Mesenchymal stem cell (in vitro differentiated cells and primary cell): ENCODE measurements at regions not wholly inside any gene's neighbourhood (a gene's known extent, or its start where the extent isn't known, plus 50 kb on each side); places are given as distances from the start of the nearest gene placed in this dataset.

Experiments used
- DNase-seq: peaks from one replicate; pipeline ENCODE4 v3.0.0-alpha.2; 2013
- H2AFZ ChIP-seq: one replicate; pipeline ENCODE4 v1.6.1; 2013; ENCODE audit warnings: low read depth, mild to moderate bottlenecking, control low read depth, inconsistent platforms, low read length, moderate library complexity
- H2AK5ac ChIP-seq: 2 replicates; pipeline ENCODE4 v1.6.1; 2013; ENCODE audit warnings: low read length, moderate library complexity, mild to moderate bottlenecking, inconsistent platforms; ENCODE audit not compliant: severe bottlenecking
- H2BK120ac ChIP-seq: one replicate; pipeline ENCODE4 v1.6.1; 2013; ENCODE audit warnings: low read depth, mild to moderate bottlenecking, inconsistent platforms, low read length, moderate library complexity
- H2BK12ac ChIP-seq, 2 experiments: one replicate each; pipeline ENCODE4 v1.6.1; 2013; ENCODE audit warnings: inconsistent platforms in 2 of 2, low read length in 2 of 2, mild to moderate bottlenecking in 2 of 2, moderate library complexity in 2 of 2, control low read depth in 1 of 2
- H2BK15ac ChIP-seq: one replicate; pipeline ENCODE4 v1.6.1; 2013; ENCODE audit warnings: mild to moderate bottlenecking, low read depth, inconsistent platforms; ENCODE audit not compliant: poor library complexity, severe bottlenecking
- H2BK5ac ChIP-seq: 2 replicates; pipeline ENCODE4 v1.6.1; 2013; ENCODE audit warnings: low read depth, mild to moderate bottlenecking, low read length, control low read depth, inconsistent platforms; ENCODE audit not compliant: poor library complexity, severe bottlenecking
- H3K14ac ChIP-seq, 2 experiments: one replicate each; pipeline ENCODE4 v1.6.1; 2013; ENCODE audit warnings: inconsistent platforms in 2 of 2, low read length in 2 of 2, control low read depth in 1 of 2, mild to moderate bottlenecking in 1 of 2, moderate library complexity in 1 of 2
- H3K18ac ChIP-seq, 2 experiments: one replicate each; pipeline ENCODE4 v1.6.1; 2013; ENCODE audit warnings: inconsistent platforms in 2 of 2, low read length in 2 of 2, control low read depth in 1 of 2, low read depth in 1 of 2, mild to moderate bottlenecking in 1 of 2
- H3K23ac ChIP-seq, 2 experiments: one replicate each; pipeline ENCODE4 v1.6.1; 2013; ENCODE audit warnings: inconsistent platforms in 2 of 2, low read length in 2 of 2, mild to moderate bottlenecking in 2 of 2, moderate library complexity in 2 of 2, control low read depth in 1 of 2
- H3K27ac ChIP-seq: 2 replicates; pipeline ENCODE4 v1.5.1; 2013; ENCODE audit warnings: mild to moderate bottlenecking, moderate library complexity, low read length, control low read depth, inconsistent platforms; ENCODE audit not compliant: poor library complexity, severe bottlenecking
- H3K27me3 ChIP-seq, 2 experiments: 2 replicates each; pipeline versions ENCODE4 v1.6.1 to v1.7.0; 2013; ENCODE audit warnings: low read length in 2 of 2, mild to moderate bottlenecking in 2 of 2, moderate library complexity in 2 of 2, control low read depth in 1 of 2, inconsistent platforms in 1 of 2; ENCODE audit not compliant: control insufficient read depth in 1 of 2, insufficient read depth in 1 of 2
- H3K36me3 ChIP-seq, 2 experiments: 2 replicates each; pipeline versions ENCODE4 v1.6.1 to v1.7.0; 2013; ENCODE audit warnings: low read length in 2 of 2, control low read depth in 1 of 2, inconsistent platforms in 1 of 2, low read depth in 1 of 2, mild to moderate bottlenecking in 1 of 2; ENCODE audit not compliant: insufficient read depth in 2 of 2, control insufficient read depth in 1 of 2
- H3K4ac ChIP-seq, 2 experiments: one replicate each; pipeline ENCODE4 v1.6.1; 2013; ENCODE audit warnings: inconsistent platforms in 2 of 2, low read length in 2 of 2, mild to moderate bottlenecking in 2 of 2, moderate library complexity in 2 of 2, control low read depth in 1 of 2, low read depth in 1 of 2
- H3K4me1 ChIP-seq: 2 replicates; pipeline ENCODE4 v1.6.1; 2013; ENCODE audit warnings: low read depth, low read length, control low read depth; ENCODE audit not compliant: control insufficient read depth, insufficient read depth
- H3K4me2 ChIP-seq: 2 replicates; pipeline ENCODE4 v1.6.1; 2013; ENCODE audit warnings: low read length, mild to moderate bottlenecking, inconsistent platforms; ENCODE audit not compliant: poor library complexity, severe bottlenecking
- H3K4me3 ChIP-seq, 2 experiments: 2 replicates each; pipeline versions ENCODE4 v1.5.1 to v1.7.0; 2013; ENCODE audit warnings: low read length in 2 of 2, mild to moderate bottlenecking in 2 of 2, control low read depth in 1 of 2, low read depth in 1 of 2; ENCODE audit not compliant: insufficient read depth in 1 of 2
- H3K79me1 ChIP-seq: replicated peaks from 2 replicates; pipeline ENCODE4 v1.6.1; 2013; ENCODE audit warnings: mild to moderate bottlenecking, control low read depth, low read length, inconsistent platforms; ENCODE audit not compliant: poor library complexity, severe bottlenecking
- H3K9ac ChIP-seq: 2 replicates; pipeline ENCODE4 v1.7.0; 2013; ENCODE audit warnings: mild to moderate bottlenecking, low read length, moderate library complexity
- H3K9me3 ChIP-seq: 2 replicates; pipeline ENCODE4 v1.7.0; 2013; ENCODE audit warnings: mild to moderate bottlenecking, low read length; ENCODE audit not compliant: control insufficient read depth
- H4K8ac ChIP-seq: one replicate; pipeline ENCODE4 v1.6.1; 2013; ENCODE audit warnings: inconsistent platforms, mild to moderate bottlenecking, low read length, moderate library complexity
- H4K91ac ChIP-seq: one replicate; pipeline ENCODE4 v1.6.1; 2013; ENCODE audit warnings: mild to moderate bottlenecking, low read length, inconsistent platforms
- WGBS: methylation state at CpG from one replicate; pipeline ENCODE4 v1.1.7; 2013; ENCODE audit warnings: mixed read lengths; 5-methylcytosine and 5-hydroxymethylcytosine counted together

GRCh38 chr9:87309236-87309635 lies 188.4 kb upstream of the DAPK1 start:
- Histone ChIP-seq H3K9me3 (peaks cover 3% of the 10 kb centered on the region), H2BK120ac (no peak overlapping the region), H3K4me2 (no peak overlapping the region), H2AFZ (no peak overlapping the region), H3K4ac (no peak overlapping the region), H3K23ac (no peak overlapping the region), H3K36me3 (no peaks in the 10 kb centered on the region), H3K4me3 (no peak overlapping the region), H2BK5ac (no peak overlapping the region), H4K91ac (no peak overlapping the region), H3K14ac (peak overlapping the region in 1 of 2 experiments; percentile 74), H2BK15ac (no peak overlapping the region), H2BK12ac (no peak overlapping the region), H3K27ac (no peak overlapping the region), H3K79me1 (no peaks in the 10 kb centered on the region), H3K18ac (no peak overlapping the region), H3K9ac (no peak overlapping the region), H3K27me3 (no peaks in the 10 kb centered on the region), H2AK5ac (no peak overlapping the region), H4K8ac (no peak overlapping the region), H3K4me1 (no peaks in the 10 kb centered on the region)
- DNase-seq = peak; percentile 38
- WGBS = 66% methylated on average over 5 of the region's 6 CpGs

GRCh38 chr9:87310827-87311523 lies 186.7 kb upstream of the DAPK1 start:
- H3K79me1 ChIP-seq = no peaks in the 10 kb centered on the region
- no peaks in the 10 kb centered on the region for H3K36me3 ChIP-seq
- no peak for DNase-seq
- H2AK5ac ChIP-seq = no peak overlapping the region
- no peak overlapping the region for H4K8ac ChIP-seq
- H4K91ac ChIP-seq = no peak overlapping the region
- WGBS = 99% methylated on average over 3 of the region's 4 CpGs
- H3K18ac ChIP-seq = no peak overlapping the region
- H3K9ac ChIP-seq = no peak overlapping the region
- H3K27me3 ChIP-seq = no peaks in the 10 kb centered on the region
- no peak overlapping the region for H2BK5ac ChIP-seq
- no peak overlapping the region for H3K23ac ChIP-seq
- no peak overlapping the region for H2BK120ac ChIP-seq
- H2BK15ac ChIP-seq = no peak overlapping the region
- H2BK12ac ChIP-seq = no peak overlapping the region
- no peak overlapping the region for H2AFZ ChIP-seq
- H3K14ac ChIP-seq = no peak overlapping the region
- no peak overlapping the region for H3K27ac ChIP-seq
- H3K4me3 ChIP-seq = no peak overlapping the region
- no peak overlapping the region for H3K4me2 ChIP-seq
- H3K4me1 ChIP-seq = no peaks in the 10 kb centered on the region
- peaks cover 7% of the 10 kb centered on the region for H3K9me3 ChIP-seq
- no peak overlapping the region for H3K4ac ChIP-seq

- Histone ChIP-seq H3K36me3 (no peaks in the 10 kb centered on the region), H2BK15ac (no peak overlapping the region), H3K27me3 (no peaks in the 10 kb centered on the region), H4K8ac (no peak overlapping the region), H3K4me1 (peaks cover 1% of the 10 kb centered on the region), H2AK5ac (no peak overlapping the region), H3K23ac (no peak overlapping the region), H2BK5ac (no peak overlapping the region), H3K4me2 (no peak overlapping the region), H3K14ac (no peak overlapping the region), H4K91ac (no peak overlapping the region), H3K79me1 (no peaks in the 10 kb centered on the region), H2BK120ac (no peak overlapping the region), H3K9me3 (peaks cover 12% of the 10 kb centered on the region), H3K4ac (no peak overlapping the region), H3K18ac (no peak overlapping the region), H2BK12ac (no peak overlapping the region), H3K4me3 (no peak overlapping the region), H3K9ac (no peak overlapping the region), H3K27ac (no peak overlapping the region), H2AFZ (no peak overlapping the region)
- DNase-seq = no peak
These were observed 178.0 kb upstream of the DAPK1 start for GRCh38 chr9:87319656-87320055.

DNA sequence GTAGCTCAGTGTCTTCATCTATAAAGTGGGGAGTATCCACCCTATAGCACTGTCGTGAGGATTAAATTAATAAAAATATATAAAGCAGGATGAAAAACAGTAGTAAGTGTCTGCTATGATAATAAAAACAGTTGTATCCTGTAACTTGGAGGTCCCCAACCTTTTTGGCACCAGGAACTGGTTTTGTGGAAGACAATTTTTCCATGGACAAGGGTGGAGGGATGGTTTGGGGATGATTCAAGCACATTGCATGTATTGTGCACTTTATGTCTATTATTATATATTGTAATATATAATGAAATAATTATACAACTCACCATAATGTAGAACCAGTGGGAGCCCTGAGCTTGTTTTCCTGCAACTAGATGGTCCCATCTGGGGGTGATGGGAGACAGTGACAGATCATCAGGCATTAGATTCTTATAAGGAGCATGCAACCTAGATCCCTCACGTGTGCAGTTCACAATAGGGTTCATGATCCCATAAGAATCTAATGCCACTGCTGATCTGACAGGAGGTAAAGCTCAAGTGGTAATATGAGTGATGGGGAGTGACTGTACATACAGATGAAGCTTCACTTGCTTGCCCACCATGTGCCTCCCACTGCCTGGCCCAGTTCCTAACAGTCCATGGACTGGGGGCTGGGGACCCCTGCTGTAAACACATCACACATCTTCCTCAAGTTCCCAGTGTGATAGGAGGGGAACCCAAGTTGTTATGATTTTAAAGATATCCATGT lies 177.4 kb upstream of the DAPK1 start:
- Histone ChIP-seq H4K8ac (no peak overlapping the region), H3K4me3 (no peak overlapping the region), H3K4me1 (peaks cover 1% of the 10 kb centered on the region), H4K91ac (no peak overlapping the region), H3K18ac (no peak overlapping the region), H3K27ac (no peak overlapping the region), H3K9me3 (peaks cover 12% of the 10 kb centered on the region), H2BK12ac (no peak overlapping the region), H3K79me1 (no peaks in the 10 kb centered on the region), H3K27me3 (no peaks in the 10 kb centered on the region), H2BK15ac (no peak overlapping the region), H2BK5ac (no peak overlapping the region), H3K23ac (no peak overlapping the region), H2BK120ac (no peak overlapping the region), H3K9ac (no peak overlapping the region), H3K4ac (no peak overlapping the region), H3K14ac (no peak overlapping the region), H3K36me3 (no peaks in the 10 kb centered on the region), H2AK5ac (no peak overlapping the region), H2AFZ (no peak overlapping the region), H3K4me2 (no peak overlapping the region)
- WGBS = 100% methylated on average over 2 of the region's 2 CpGs
- no peak for DNase-seq
